Naive thymus-derived CD4-positive, alpha-beta T cell (primary cell): ENCODE measurements at regions not wholly inside any gene's neighbourhood (a gene's known extent, or its start where the extent isn't known, plus 50 kb on each side); places are given as distances from the start of the nearest gene placed in this dataset.

Experiments used
- ATAC-seq: fragments of 150-1000 bp; cut with Tn5 transposase; 2 replicates; pipeline ENCODE4 v1.10.0; 2021; ENCODE audit warnings: mild to moderate bottlenecking, moderate library complexity
- CTCF ChIA-PET: fragments of 350-600 bp; sonication (Branson Sonifier 250); formaldehyde crosslinking; loops from one replicate; lab custom pipeline; 2021; ENCODE audit warnings: antibody characterized with exemption; lab: Charles Lee
- POLR2A ChIA-PET: fragments of 350-600 bp; sonication (Branson Sonifier 250); formaldehyde crosslinking; loops from one replicate; lab custom pipeline; 2021; ENCODE audit warnings: antibody characterized with exemption, inconsistent platforms; lab: Charles Lee
- DNase-seq, 9 donors: peaks; one replicate each; pipeline versions ENCODE4 v3.0.0 to v3.0.0-alpha.2; 2020 to 2022; ENCODE audit warnings: mixed read lengths in 1 of 9
- H3K27ac ChIP-seq: one replicate; pipeline ENCODE4 v1.7.0; 2013; ENCODE audit warnings: mild to moderate bottlenecking, low read depth, low read length, moderate library complexity
- H3K27me3 ChIP-seq, 2 donors: one replicate each; pipeline ENCODE4 v1.7.0; 2013; ENCODE audit warnings: low read length in 2 of 2, mild to moderate bottlenecking in 2 of 2, moderate library complexity in 2 of 2; ENCODE audit not compliant: control insufficient read depth in 2 of 2, insufficient read depth in 2 of 2
- H3K36me3 ChIP-seq, 3 experiments: 1 replicate in 2 of 3; 2 replicates in 1 of 3; pipeline ENCODE4 v1.7.0; 2013; ENCODE audit warnings: low read length in 3 of 3, mild to moderate bottlenecking in 3 of 3, moderate library complexity in 1 of 3; ENCODE audit not compliant: insufficient read depth in 3 of 3, control insufficient read depth in 2 of 3
- H3K4me1 ChIP-seq, 2 donors: one replicate each; pipeline ENCODE4 v1.7.0; 2013; ENCODE audit warnings: low read length in 2 of 2, mild to moderate bottlenecking in 2 of 2, moderate library complexity in 1 of 2; ENCODE audit not compliant: control insufficient read depth in 2 of 2, insufficient read depth in 2 of 2
- H3K4me3 ChIP-seq: 2 replicates; pipeline ENCODE4 v1.7.0; 2013; ENCODE audit warnings: mild to moderate bottlenecking, low read length
- H3K9me3 ChIP-seq, 3 experiments: 1 replicate in 2 of 3; 2 replicates in 1 of 3; pipeline ENCODE4 v1.7.0; 2013; ENCODE audit warnings: low read length in 3 of 3; ENCODE audit not compliant: control insufficient read depth in 2 of 3
- H3K27ac Mint-ChIP-seq, 9 donors: one replicate each; pipeline ENCODE4 v1.8.0; 2020 to 2022; ENCODE audit warnings: mixed read lengths in 9 of 9, mild to moderate bottlenecking in 8 of 9, moderate library complexity in 5 of 9, inconsistent platforms in 2 of 9
- H3K27me3 Mint-ChIP-seq, 5 donors: one replicate each; pipeline ENCODE4 v1.8.0; 2021 to 2022; ENCODE audit warnings: mixed read lengths in 5 of 5, mild to moderate bottlenecking in 1 of 5
- H3K36me3 Mint-ChIP-seq, 5 donors: one replicate each; pipeline ENCODE4 v1.8.0; 2020 to 2022; ENCODE audit warnings: mixed read lengths in 5 of 5, mild to moderate bottlenecking in 3 of 5, inconsistent platforms in 1 of 5
- H3K4me1 Mint-ChIP-seq, 7 donors: one replicate each; pipeline ENCODE4 v1.8.0; 2020 to 2022; ENCODE audit warnings: mixed read lengths in 7 of 7, mild to moderate bottlenecking in 3 of 7, inconsistent platforms in 1 of 7
- H3K4me3 Mint-ChIP-seq, 10 donors: one replicate each; pipeline ENCODE4 v1.8.0; 2020 to 2022; ENCODE audit warnings: mild to moderate bottlenecking in 10 of 10, mixed read lengths in 10 of 10, moderate library complexity in 6 of 10, inconsistent platforms in 2 of 10
- H3K9me3 Mint-ChIP-seq, 11 donors: one replicate each; pipeline ENCODE4 v1.8.0; 2020 to 2022; ENCODE audit warnings: mixed read lengths in 11 of 11, mild to moderate bottlenecking in 4 of 11, inconsistent platforms in 1 of 11, moderate library complexity in 1 of 11
- intact Hi-C, 2 donors: fragments of 100-400 bp; cut with micrococcal nuclease; formaldehyde crosslinking; loops; one replicate each; pipeline ENCODE4 v1.15.1; 2023

DNA sequence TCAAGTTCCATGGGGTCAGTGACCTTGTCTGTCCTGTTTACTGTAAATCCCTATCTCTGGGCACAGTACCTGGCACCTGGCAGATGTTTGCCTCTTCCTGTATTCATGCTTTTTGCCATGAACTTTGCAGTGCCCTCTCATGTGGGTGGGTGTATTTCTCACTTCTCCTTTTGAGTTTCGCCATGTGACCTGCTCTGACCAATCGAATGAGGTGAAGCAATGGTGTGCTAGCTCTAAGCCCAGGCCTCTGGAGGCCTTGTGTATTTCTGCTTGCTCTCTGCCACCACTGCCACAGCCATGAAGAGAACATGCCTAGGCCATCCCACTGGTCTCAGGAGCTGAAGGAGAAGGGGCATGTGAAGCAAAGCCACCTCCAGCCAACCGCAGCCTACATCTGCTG lies 185.5 kb upstream of the ZC3H12A start:
- Mint-ChIP-seq H3K27me3 (peaks cover 1 to 43% (median 12%) of the 10 kb centered on the region in 5 donors), H3K4me3 (no peak overlapping the region), H3K36me3 (peaks cover 0 to 4% (median 0%) of the 10 kb centered on the region in 5 donors), H3K27ac (no peak overlapping the region), H3K4me1 (peaks cover 0 to 2% (median 0%) of the 10 kb centered on the region in 7 donors), H3K9me3 (peaks cover 0 to 7% (median 2%) of the 10 kb centered on the region in 11 donors)
- Histone ChIP-seq H3K9me3 (no peaks in the 10 kb centered on the region), H3K4me1 (no peaks in the 10 kb centered on the region), H3K4me3 (no peak overlapping the region), H3K36me3 (no peaks in the 10 kb centered on the region), H3K27me3 (no peaks in the 10 kb centered on the region), H3K27ac (no peak overlapping the region)
- DNase-seq (no peak), ATAC-seq (peak; percentile 55)
- POLR2A ChIA-PET, result no interaction called here
- intact Hi-C loops, result no loop called here
- CTCF ChIA-PET, result no interaction called here

DNA sequence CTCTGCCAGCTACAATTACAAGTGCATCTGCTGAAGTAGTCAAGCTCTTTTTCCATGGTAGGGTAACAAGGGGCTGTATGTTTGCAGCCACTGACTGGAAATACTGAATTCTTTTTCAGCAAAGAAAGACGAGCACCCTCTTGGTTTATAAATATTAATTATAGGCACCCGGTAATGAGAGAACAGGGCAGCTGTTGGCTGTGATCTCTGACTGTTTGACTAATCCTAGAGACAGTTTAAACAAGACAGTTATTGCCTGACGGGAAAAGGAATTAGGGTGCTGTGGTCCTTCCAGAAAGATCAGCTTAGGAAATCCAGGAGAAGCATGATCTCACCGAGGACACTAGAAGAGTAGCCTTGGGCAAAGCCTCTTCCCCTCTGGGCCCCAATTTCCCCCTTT lies 183.7 kb upstream of the ZC3H12A start:
- no peak overlapping the region for H3K27ac Mint-ChIP-seq
- Histone ChIP-seq H3K4me3 (no peak overlapping the region), H3K4me1 (no peaks in the 10 kb centered on the region), H3K9me3 (no peaks in the 10 kb centered on the region), H3K27ac (no peak overlapping the region), H3K27me3 (no peaks in the 10 kb centered on the region), H3K36me3 (no peaks in the 10 kb centered on the region)
- peaks cover 0 to 2% (median 0%) of the 10 kb centered on the region in 7 donors for H3K4me1 Mint-ChIP-seq
- ATAC-seq (no peak), DNase-seq (no peak)
- H3K9me3 Mint-ChIP-seq, result peaks cover 0 to 3% (median 0%) of the 10 kb centered on the region in 11 donors
- H3K4me3 Mint-ChIP-seq, result no peak overlapping the region
- CTCF ChIA-PET, result no interaction called here
- peaks cover 3 to 44% (median 13%) of the 10 kb centered on the region in 5 donors for H3K27me3 Mint-ChIP-seq
- intact Hi-C loops, result no loop called here
- POLR2A ChIA-PET, result no interaction called here
- H3K36me3 Mint-ChIP-seq, result peaks cover 0 to 4% (median 0%) of the 10 kb centered on the region in 5 donors

DNA sequence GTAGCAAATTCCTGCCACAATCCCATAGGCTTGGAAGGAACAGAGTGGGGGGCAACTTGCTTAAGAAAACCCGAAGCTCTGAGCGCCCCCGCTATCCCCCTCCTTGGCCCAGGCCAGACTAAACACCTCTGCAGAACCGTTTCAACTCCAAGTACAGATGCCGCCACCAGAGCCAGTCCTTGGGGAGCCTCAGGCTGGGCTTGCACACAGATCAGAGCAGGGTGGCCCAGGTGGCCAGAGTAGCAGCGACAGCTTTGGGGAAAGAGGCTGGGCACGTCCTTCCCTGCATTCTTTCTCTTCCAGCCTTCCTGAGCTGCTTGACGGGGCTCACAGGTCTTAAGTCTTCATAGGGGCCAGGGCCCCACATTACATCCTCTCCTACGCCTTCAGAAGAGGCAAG lies 181.6 kb upstream of the ZC3H12A start:
- POLR2A ChIA-PET, result no interaction called here
- peaks cover 0 to 2% (median 0%) of the 10 kb centered on the region in 7 donors for H3K4me1 Mint-ChIP-seq

DNA sequence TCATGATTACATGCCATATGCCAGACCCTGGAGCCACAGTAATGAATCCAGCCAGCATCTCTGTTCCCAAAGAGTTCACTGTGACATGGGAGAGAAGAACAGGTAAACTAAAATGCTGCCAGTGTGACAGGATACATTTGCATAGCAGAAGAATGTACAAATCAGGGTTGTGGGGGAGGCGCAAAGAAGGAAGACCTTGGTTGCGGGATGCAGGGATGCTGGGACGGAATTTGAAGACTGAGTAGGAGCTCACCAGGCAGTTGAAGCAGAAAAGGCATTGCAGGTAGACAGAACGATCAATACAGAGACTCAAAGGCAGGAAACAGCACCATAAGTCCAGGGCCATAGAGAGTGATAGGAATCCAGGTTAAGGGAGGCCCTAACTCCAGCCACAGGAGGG lies 180.3 kb upstream of the ZC3H12A start:
- Histone ChIP-seq H3K36me3 (no peaks in the 10 kb centered on the region), H3K4me1 (no peaks in the 10 kb centered on the region), H3K9me3 (no peaks in the 10 kb centered on the region), H3K27me3 (no peaks in the 10 kb centered on the region), H3K4me3 (no peak overlapping the region), H3K27ac (no peak overlapping the region)
- Mint-ChIP-seq H3K27ac (no peak overlapping the region), H3K4me3 (no peak overlapping the region), H3K36me3 (peaks cover 0 to 4% (median 0%) of the 10 kb centered on the region in 5 donors), H3K4me1 (peaks cover 0 to 2% (median 0%) of the 10 kb centered on the region in 7 donors), H3K27me3 (peaks cover 2 to 67% (median 31%) of the 10 kb centered on the region in 5 donors), H3K9me3 (peaks cover 0 to 4% (median 0%) of the 10 kb centered on the region in 11 donors)
- ChIA-PET POLR2A (no interaction called here), CTCF (no interaction called here)
- DNase-seq (no peak), ATAC-seq (no peak)
- intact Hi-C loops, result no loop called here

More for the DNA sequence above, 181.6 kb upstream of the ZC3H12A start:
- Histone ChIP-seq H3K27me3 (no peaks in the 10 kb centered on the region), H3K9me3 (no peaks in the 10 kb centered on the region), H3K36me3 (no peaks in the 10 kb centered on the region), H3K27ac (no peak overlapping the region), H3K4me1 (no peaks in the 10 kb centered on the region), H3K4me3 (no peak overlapping the region)
- no peak overlapping the region for H3K4me3 Mint-ChIP-seq
- ATAC-seq (no peak), DNase-seq (no peak)
- intact Hi-C loops, result no loop called here
- CTCF ChIA-PET, result no interaction called here
- peaks cover 0 to 4% (median 0%) of the 10 kb centered on the region in 11 donors for H3K9me3 Mint-ChIP-seq
- peaks cover 0 to 4% (median 0%) of the 10 kb centered on the region in 5 donors for H3K36me3 Mint-ChIP-seq
- H3K27ac Mint-ChIP-seq, result no peak overlapping the region
- peaks cover 4 to 62% (median 20%) of the 10 kb centered on the region in 5 donors for H3K27me3 Mint-ChIP-seq

DNA sequence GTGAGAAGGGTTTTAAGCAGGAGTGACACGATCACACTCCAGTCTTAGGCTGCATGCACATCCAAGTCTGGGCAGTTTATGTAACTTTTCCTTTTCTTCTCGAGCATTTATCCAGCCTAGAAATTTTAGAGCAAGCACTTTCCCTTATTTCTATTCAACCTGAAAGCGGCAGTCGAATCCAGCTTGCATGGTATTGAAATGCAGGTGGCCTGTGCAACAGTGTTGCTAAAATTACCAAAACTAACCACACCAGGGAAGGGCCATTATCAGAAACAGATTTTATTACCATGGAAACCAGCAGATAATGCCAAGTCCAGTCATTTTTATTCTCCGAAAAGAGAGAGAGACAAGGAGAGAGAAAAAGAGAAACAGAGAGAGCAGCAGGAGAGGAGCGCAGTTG lies 179.9 kb upstream of the ZC3H12A start:
- intact Hi-C loops, result no loop called here
- no peaks in the 10 kb centered on the region for H3K4me1 Mint-ChIP-seq

DNA sequence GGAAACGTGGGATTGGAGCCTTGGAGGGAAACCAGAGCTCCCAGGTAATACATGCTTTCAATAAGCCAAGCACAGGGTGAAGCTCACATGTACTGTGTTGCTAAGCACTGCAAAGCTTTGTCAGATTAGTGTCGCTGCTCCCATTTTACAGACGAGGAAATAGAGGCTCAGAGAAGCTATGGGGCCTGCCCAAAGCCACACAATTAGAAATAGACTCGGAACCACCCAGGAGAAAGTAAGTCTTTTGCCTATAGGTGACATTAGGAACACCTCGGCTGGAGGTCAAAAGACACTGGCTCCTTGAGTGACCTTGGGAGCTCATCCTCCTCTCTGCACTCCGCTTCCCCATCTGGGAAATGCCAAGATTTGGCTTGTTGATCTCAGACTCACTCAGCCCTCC lies 175.6 kb upstream of the ZC3H12A start:
- no peaks in the 10 kb centered on the region for H3K36me3 ChIP-seq
- no peak for DNase-seq
- no peaks in the 10 kb centered on the region for H3K27me3 ChIP-seq
- intact Hi-C loops, result no loop called here
- Mint-ChIP-seq H3K27ac (no peak overlapping the region), H3K9me3 (peaks cover 0 to 5% (median 0%) of the 10 kb centered on the region in 11 donors), H3K36me3 (no peaks in the 10 kb centered on the region), H3K4me3 (no peak overlapping the region), H3K27me3 (peaks cover 2 to 70% (median 32%) of the 10 kb centered on the region in 5 donors), H3K4me1 (peaks cover 0 to 2% (median 0%) of the 10 kb centered on the region in 7 donors)
- H3K4me3 ChIP-seq, result no peak overlapping the region
- ChIA-PET CTCF (no interaction called here), POLR2A (no interaction called here)
- H3K4me1 ChIP-seq, result no peaks in the 10 kb centered on the region
- no peak overlapping the region for H3K27ac ChIP-seq
- H3K9me3 ChIP-seq, result no peaks in the 10 kb centered on the region
- ATAC-seq, result no peak

More for the DNA sequence above, 179.9 kb upstream of the ZC3H12A start:
- Mint-ChIP-seq H3K36me3 (peaks cover 0 to 4% (median 0%) of the 10 kb centered on the region in 5 donors), H3K27ac (no peak overlapping the region), H3K27me3 (peaks cover 2 to 72% (median 34%) of the 10 kb centered on the region in 5 donors), H3K9me3 (peaks cover 0 to 4% (median 0%) of the 10 kb centered on the region in 11 donors), H3K4me3 (no peak overlapping the region)
- Histone ChIP-seq H3K4me3 (no peak overlapping the region), H3K36me3 (no peaks in the 10 kb centered on the region), H3K9me3 (no peaks in the 10 kb centered on the region), H3K4me1 (no peaks in the 10 kb centered on the region), H3K27me3 (no peaks in the 10 kb centered on the region), H3K27ac (no peak overlapping the region)
- DNase-seq (no peak), ATAC-seq (no peak)
- POLR2A ChIA-PET, result no interaction called here
- CTCF ChIA-PET, result no interaction called here

DNA sequence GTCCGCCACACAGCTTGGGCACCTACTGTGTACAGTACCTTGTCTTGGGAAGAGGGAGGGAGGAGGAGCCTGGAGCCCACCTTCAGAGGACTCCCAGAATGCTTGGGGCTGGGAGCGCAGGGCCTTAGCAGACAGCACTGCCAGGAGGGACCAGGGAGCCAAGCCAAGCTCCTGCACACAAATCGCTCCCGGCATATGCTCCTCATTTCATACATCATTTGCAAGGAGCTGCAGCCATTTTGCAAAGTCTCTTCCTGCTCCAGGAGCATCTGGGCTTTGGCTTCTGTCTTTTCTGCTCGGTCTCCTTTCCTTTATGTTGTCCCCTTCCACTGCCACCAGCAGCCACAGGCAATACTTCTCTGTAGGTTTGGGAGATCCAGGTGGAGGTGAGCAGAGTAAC lies 175.2 kb upstream of the ZC3H12A start:
- no peaks in the 10 kb centered on the region for H3K36me3 Mint-ChIP-seq
- no peak overlapping the region for H3K4me3 ChIP-seq
- H3K9me3 ChIP-seq, result no peaks in the 10 kb centered on the region
- intact Hi-C loops, result no loop called here
- H3K4me3 Mint-ChIP-seq, result no peak overlapping the region
- H3K27me3 Mint-ChIP-seq, result peaks cover 2 to 66% (median 30%) of the 10 kb centered on the region in 5 donors
- ChIA-PET POLR2A (no interaction called here), CTCF (no interaction called here)
- peaks cover 0 to 5% (median 0%) of the 10 kb centered on the region in 11 donors for H3K9me3 Mint-ChIP-seq
- no peak for ATAC-seq
- no peaks in the 10 kb centered on the region for H3K27me3 ChIP-seq
- H3K4me1 ChIP-seq, result no peaks in the 10 kb centered on the region
- H3K36me3 ChIP-seq, result no peaks in the 10 kb centered on the region
- no peak for DNase-seq
- no peak overlapping the region for H3K27ac Mint-ChIP-seq
- peaks cover 0 to 2% (median 0%) of the 10 kb centered on the region in 7 donors for H3K4me1 Mint-ChIP-seq
- no peak overlapping the region for H3K27ac ChIP-seq
